GM12892 (cell line): ENCODE measurements at regions not wholly inside any gene's neighbourhood (a gene's known extent, or its start where the extent isn't known, plus 50 kb on each side); places are given as distances from the start of the nearest gene placed in this dataset.

Experiments
- POLR2A ChIP-seq: IDR thresholded peaks from 2 replicates; pipeline ENCODE4 v1.6.1; 2011; ENCODE audit warnings: low read depth, low read length, control low read depth
- POLR2AphosphoS5 ChIP-seq: IDR thresholded peaks from 2 replicates; pipeline ENCODE4 v1.6.1; 2011; ENCODE audit warnings: low read depth, low read length, control low read depth

DNA sequence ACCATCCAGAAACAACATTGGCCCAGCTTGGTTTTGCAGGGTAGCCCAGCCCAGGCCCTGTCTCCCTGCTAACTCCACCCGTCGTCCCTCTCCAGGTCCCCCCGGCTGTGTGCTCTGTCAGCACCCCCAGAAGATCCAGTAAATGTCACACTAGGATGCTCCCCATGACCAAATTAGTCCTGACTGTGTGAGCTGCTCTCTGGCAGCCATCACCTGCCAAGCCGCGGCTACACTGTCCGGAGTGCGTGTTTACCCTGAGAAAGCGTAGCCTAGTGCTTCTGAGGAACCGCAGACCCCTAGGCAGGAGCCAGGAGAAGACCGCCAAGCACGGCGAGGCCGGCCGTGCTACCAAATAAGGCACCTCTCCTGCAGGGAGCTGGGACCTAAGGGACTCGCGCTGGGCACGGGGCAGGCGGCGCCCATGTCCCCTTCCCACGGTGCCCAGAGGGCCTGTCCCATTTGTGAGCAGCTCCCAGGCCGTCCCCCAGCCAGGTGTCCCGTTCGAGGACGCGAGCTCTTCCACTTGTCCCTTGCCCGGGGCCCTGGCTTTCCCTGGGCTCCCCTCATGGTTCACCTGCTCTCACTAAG is 849.9 kb downstream of the RNF144A start:
- TF ChIP-seq POLR2A, result no peak
- no peak for TF ChIP-seq POLR2AphosphoS5
